GM18519 (cell line): ENCODE measurements at regions not wholly inside any gene's neighbourhood (a gene's known extent, or its start where the extent isn't known, plus 50 kb on each side); places are given as distances from the start of the nearest gene placed in this dataset.

ENCODE experiments used
- ATAC-seq: cut with Tn5 transposase; IDR thresholded peaks from one replicate; pipeline ENCODE4 v1.9.1; 2021; ENCODE audit warnings: mild to moderate bottlenecking, moderate library complexity; ENCODE audit not compliant: unreplicated experiment, low FRiP score

- no peak for ATAC-seq
Measured at GRCh38 chr3:117885011-117885441, 1149.6 kb downstream of the IGSF11 start.

DNA sequence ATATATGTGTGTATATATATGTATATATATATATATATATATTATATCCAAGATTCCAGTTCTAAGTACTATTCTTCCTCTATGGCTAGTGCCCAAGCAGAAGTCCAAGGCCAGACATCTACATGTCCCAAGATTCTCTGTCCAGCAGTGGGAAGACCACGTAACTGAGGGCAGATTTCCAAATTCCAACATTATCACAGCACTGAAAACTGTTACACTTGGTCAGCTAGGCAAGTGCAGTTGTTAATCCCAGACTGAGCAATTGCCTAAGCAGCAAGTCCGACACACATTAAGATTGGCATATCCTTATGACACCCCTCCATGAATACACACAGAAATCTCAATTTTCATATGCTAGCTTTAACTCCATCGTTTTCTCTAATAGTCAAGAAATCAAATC, 1148.5 kb downstream of the IGSF11 start:
- ATAC-seq, result no peak

- no peak for ATAC-seq
Measured at GRCh38 chr3:117887031-117887430, 1147.6 kb downstream of the IGSF11 start.

DNA sequence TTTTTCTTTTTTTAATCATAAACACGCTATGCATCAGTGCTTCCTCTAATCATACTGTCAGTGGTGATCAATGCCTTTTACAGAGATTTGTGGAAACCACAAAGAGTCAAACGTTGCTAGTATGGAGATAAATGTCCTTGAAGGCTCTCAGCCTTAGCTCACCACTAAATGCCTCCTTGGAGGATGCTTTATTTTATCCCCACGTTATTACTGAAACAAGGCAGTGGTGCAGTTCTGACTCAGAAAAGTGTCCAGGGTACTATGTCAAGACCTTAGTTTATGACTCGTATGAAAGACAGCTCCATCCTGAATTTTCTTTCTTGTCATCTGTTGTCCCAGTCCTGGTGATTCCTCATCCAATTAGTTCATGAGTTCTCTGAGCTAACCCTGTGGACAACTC, 1146.7 kb downstream of the IGSF11 start:
- ATAC-seq, result no peak

- no peak for ATAC-seq
Measured at GRCh38 chr3:117892431-117892841, 1142.2 kb downstream of the IGSF11 start.

- ATAC-seq, result no peak
Measured at GRCh38 chr3:117893001-117893400, 1141.6 kb downstream of the IGSF11 start.

- ATAC-seq, result no peak
Measured at GRCh38 chr3:117893638-117894037, 1141.0 kb downstream of the IGSF11 start.

GRCh38 chr3:117898722-117899522, 1135.7 kb downstream of the IGSF11 start:
- peak; percentile 90 for ATAC-seq

GRCh38 chr3:117903226-117903625, 1131.4 kb downstream of the IGSF11 start:
- ATAC-seq, result no peak

DNA sequence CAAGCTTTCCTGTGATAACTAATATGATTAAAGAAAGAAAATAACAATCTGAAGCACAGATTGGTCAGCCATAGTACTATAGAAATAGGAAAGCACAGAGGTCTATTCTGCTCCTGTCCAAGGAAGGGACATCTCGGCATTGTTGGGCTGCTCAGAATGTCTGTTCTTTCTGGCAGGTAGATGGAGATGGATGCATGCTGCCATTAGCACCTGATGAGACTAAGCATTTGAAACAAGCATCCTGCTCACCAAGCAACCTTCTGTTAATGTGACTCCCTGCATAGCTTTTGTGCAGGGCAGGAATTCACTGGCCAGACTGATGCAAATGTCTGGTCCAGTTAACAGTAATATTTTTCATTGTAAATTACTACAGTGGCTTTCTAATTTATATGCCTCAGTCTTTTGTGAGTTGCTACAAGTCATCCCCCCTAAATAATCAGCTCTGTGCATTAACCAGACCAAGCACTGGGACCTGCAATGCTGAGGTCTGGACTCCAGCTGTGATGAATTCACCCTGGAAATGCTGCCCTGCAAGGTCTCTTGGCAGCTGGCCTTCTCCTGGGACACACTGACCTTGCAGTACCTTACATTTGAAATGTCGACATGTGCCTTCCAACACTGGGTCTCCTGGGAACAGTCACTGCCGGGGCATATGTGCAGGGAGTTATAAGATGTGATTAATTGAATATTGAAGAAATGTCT, 1123.7 kb downstream of the IGSF11 start:
- ATAC-seq, result no peak

GRCh38 chr3:117912352-117912751, 1122.3 kb downstream of the IGSF11 start:
- ATAC-seq, result no peak

GRCh38 chr3:117914540-117915100, 1120.0 kb downstream of the IGSF11 start:
- no peak for ATAC-seq

DNA sequence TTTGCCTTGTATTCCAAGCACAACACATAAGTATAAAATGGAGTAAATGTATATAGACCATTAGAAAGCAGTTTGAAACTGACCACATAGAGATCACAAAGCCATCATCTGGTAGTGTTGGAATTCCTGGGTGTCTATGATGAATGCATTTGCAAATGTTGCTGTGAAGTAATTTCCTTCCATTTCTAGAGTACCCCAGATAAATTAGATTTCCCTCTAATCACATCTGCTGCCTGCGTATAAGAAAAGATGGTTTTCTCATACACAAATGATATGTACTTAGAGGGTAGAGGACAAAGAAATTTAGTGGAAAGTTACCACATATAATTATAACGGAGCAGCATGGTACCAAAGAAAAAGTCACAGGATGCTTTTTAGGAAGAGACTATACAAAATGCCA, 1117.8 kb downstream of the IGSF11 start:
- no peak for ATAC-seq

GRCh38 chr3:117919621-117920020, 1115.0 kb downstream of the IGSF11 start:
- ATAC-seq, result no peak

- ATAC-seq, result no peak
Measured at GRCh38 chr3:117920253-117920898, 1114.3 kb downstream of the IGSF11 start.

GRCh38 chr3:117921411-117921810, 1113.2 kb downstream of the IGSF11 start:
- no peak for ATAC-seq

- no peak for ATAC-seq
Measured at GRCh38 chr3:117922039-117922438, 1112.6 kb downstream of the IGSF11 start.

DNA sequence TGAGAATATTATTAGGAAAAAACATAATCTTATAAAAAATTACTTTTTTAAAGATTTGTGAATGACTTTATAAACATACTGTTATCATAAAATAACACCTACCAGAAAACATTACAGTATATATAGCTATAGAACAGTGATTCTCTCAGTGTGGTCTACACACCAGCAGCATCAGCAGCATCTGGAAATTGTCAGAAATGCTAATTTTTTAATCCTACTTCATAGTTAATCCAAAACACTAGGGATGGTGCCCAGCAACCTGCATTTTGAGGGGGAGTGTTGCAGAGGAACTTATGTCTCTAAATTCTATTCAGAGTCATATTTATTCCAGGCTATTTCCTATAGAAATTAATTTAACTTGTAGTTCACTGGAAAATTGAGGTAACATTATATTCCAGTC, 1107.8 kb downstream of the IGSF11 start:
- ATAC-seq, result no peak

GRCh38 chr3:117927825-117928224, 1106.8 kb downstream of the IGSF11 start:
- ATAC-seq, result no peak

- ATAC-seq, result no peak
Measured at GRCh38 chr3:117928836-117929235, 1105.8 kb downstream of the IGSF11 start.

DNA sequence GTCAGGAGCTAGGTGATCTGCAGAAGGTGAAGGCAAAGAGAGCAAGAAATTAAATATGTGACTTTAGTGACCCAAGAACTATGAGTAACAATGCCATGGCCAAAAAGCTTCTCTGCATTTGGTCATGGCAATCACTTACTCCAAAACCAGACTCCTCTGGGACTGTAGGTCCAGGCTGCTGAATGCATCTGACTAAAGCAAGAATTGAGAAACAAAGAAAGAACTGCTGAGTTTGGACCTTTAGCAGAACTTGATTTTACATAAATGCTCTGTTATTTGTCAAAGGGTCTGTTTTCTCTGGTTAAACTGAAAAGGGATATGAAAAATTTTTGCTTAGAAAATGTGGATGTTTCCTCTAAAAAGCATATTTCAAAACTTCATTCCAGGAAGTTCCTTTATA, 1102.2 kb downstream of the IGSF11 start:
- ATAC-seq, result no peak
